Ectodermal cell (in vitro differentiated cells): ENCODE measurements at regions not wholly inside any gene's neighbourhood (a gene's known extent, or its start where the extent isn't known, plus 50 kb on each side); places are given as distances from the start of the nearest gene placed in this dataset.

ENCODE experiments used
- H3K27ac ChIP-seq: 2 replicates; pipeline ENCODE4 v1.7.0; 2013; ENCODE audit warnings: mild to moderate bottlenecking, low read depth, low read length; ENCODE audit not compliant: insufficient read depth, poor library complexity, severe bottlenecking
- H3K27me3 ChIP-seq: 2 replicates; pipeline ENCODE4 v1.7.0; 2013; ENCODE audit warnings: mild to moderate bottlenecking, low read length; ENCODE audit not compliant: insufficient read depth, control insufficient read depth, poor library complexity, severe bottlenecking
- H3K36me3 ChIP-seq: one replicate; pipeline ENCODE4 v1.7.0; 2013; ENCODE audit warnings: low read length; ENCODE audit not compliant: control insufficient read depth, insufficient read depth
- H3K4me1 ChIP-seq: one replicate; pipeline ENCODE4 v1.7.0; 2013; ENCODE audit warnings: low read length; ENCODE audit not compliant: control insufficient read depth, insufficient read depth
- H3K4me3 ChIP-seq: 2 replicates; pipeline ENCODE4 v1.7.0; 2013; ENCODE audit warnings: low read depth, low read length, control low read depth; ENCODE audit not compliant: insufficient read depth
- H3K9me3 ChIP-seq: 2 replicates; pipeline ENCODE4 v1.7.0; 2013; ENCODE audit warnings: mild to moderate bottlenecking, low read length, moderate library complexity; ENCODE audit not compliant: control insufficient read depth
- WGBS, 2 experiments: methylation state at CpG; one replicate each; pipeline ENCODE4 v1.1.7; 2013; ENCODE audit warnings: missing lambda C conversion rate in 2 of 2; 5-methylcytosine and 5-hydroxymethylcytosine counted together

DNA sequence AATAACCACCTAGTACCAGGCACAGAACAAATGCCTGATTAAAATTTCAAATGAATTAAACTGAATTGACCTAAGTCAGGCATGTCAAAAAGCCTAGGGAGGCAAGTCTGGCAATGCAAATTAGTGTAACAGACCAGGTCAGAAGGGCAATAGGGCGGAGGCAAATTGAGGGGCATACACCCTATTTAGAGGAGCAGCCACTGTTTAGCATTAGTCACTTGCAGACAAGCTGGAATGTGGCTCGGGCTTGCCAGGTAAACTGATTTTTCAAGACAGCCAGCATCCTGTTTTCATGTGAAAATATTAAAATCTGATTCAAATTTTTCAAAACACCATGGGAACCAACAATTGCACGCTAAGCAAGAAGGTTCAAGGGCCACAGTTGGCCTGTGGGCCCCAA is 160.3 kb downstream of the EN1 start:
- no peaks in the 10 kb centered on the region for H3K4me1 ChIP-seq
- H3K36me3 ChIP-seq: no peaks in the 10 kb centered on the region
- H3K9me3 ChIP-seq: no peaks in the 10 kb centered on the region
- no peaks in the 10 kb centered on the region for H3K27me3 ChIP-seq
- H3K27ac ChIP-seq: no peak overlapping the region
- H3K4me3 ChIP-seq: no peak overlapping the region
- 91 to 94% methylated on average over 3 of the region's 3 CpGs for WGBS, 2 experiments

DNA sequence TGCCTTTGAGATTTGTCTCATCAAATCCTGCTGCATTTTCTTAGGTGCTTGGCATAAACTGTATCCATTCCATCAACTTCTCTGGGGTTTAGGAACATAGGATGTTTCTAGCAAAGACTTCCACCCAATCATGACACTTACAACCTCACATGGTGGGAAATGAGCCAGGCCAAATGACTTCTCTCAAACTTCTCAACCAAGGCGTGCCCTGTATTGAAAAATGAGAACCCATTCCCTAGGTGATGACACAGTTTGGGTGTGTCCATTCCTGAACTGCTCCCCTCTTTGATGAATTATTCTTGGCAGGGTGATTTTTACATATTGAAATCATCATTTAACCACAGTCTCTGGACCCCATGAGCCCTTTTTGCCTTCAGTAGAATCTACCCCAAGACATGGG is 161.1 kb downstream of the EN1 start:
- Histone ChIP-seq H3K27me3 (no peaks in the 10 kb centered on the region), H3K36me3 (no peaks in the 10 kb centered on the region), H3K9me3 (no peaks in the 10 kb centered on the region), H3K27ac (no peak overlapping the region), H3K4me1 (no peaks in the 10 kb centered on the region), H3K4me3 (no peak overlapping the region)
- WGBS, 2 experiments: 90 to 100% methylated on average over 1 of the region's 1 CpG

DNA sequence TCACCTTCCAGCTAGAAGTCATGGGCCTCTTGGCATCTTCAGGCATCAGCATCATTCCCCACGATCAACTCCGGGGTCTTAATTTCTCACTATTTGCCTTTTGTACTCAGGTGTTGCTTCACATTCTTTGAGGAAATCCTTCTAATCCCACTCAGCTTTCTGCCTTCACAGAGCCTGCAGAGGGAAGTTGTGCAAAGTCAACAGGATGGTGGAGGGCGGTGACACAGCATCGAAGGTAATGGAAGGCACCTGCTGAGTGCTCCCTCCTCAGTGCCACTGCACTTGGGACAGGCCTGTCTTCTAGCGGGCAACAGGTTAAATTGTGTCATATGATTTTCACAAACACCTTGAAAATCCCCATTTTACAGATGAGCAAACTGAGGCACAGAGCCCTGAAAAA is 164.0 kb downstream of the EN1 start:
- Histone ChIP-seq H3K27ac (no peak overlapping the region), H3K27me3 (no peaks in the 10 kb centered on the region), H3K4me3 (no peak overlapping the region), H3K36me3 (no peaks in the 10 kb centered on the region), H3K9me3 (no peaks in the 10 kb centered on the region), H3K4me1 (peaks cover 4% of the 10 kb centered on the region)
- 93 to 95% methylated on average over 5 of the region's 5 CpGs for WGBS, 2 experiments

DNA sequence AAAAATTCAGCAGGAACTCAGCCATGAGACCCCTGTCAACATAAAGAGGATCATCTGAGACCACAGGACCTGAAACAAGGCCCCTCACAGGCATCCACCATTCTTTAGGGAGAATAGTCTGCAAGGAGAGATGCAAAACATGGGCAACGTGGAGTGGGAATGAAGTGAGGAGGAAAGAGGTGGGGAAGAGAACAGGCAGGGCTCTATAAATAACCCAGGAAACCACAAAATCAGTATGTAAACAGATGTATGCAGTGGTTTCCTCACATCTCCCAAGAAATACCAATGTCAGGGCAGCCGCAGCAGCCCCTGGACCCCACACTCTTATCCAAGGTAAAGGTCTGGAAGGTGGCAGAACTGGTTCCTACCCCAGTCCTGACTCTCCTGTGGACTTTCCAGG is 168.5 kb downstream of the EN1 start:
- H3K27ac ChIP-seq: no peak overlapping the region
- H3K4me3 ChIP-seq: no peak overlapping the region
- H3K27me3 ChIP-seq: no peaks in the 10 kb centered on the region
- peaks cover 4% of the 10 kb centered on the region for H3K4me1 ChIP-seq
- no peaks in the 10 kb centered on the region for H3K36me3 ChIP-seq
- 87 to 88% methylated on average over 2 of the region's 2 CpGs for WGBS, 2 experiments
- no peaks in the 10 kb centered on the region for H3K9me3 ChIP-seq

DNA sequence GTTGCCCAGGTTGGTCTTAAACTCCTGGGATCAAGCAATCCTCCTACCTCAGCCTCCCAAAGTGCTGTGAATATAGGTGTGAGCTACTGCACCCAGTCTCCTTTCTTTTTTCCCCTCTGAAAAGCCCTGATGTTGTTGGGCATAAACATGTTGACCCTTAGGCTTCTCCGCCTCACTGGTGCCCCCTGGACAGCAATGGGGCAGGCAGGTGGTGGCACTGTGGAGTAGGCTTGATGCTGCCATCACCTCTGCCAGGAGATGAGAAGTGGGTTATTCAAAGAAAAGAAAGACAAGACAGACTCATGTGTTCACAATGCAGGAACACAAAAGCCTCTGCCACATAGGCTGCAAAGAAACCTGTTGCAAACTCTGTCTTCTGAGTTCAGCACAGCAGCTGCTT is 169.9 kb downstream of the EN1 start:
- no peaks in the 10 kb centered on the region for H3K9me3 ChIP-seq
- WGBS, 2 experiments: 94 to 97% methylated on average over 1 of the region's 1 CpG
- H3K4me3 ChIP-seq: no peak overlapping the region
- H3K36me3 ChIP-seq: no peaks in the 10 kb centered on the region
- H3K27ac ChIP-seq: no peak overlapping the region
- H3K4me1 ChIP-seq: peaks cover 4% of the 10 kb centered on the region
- H3K27me3 ChIP-seq: no peaks in the 10 kb centered on the region

DNA sequence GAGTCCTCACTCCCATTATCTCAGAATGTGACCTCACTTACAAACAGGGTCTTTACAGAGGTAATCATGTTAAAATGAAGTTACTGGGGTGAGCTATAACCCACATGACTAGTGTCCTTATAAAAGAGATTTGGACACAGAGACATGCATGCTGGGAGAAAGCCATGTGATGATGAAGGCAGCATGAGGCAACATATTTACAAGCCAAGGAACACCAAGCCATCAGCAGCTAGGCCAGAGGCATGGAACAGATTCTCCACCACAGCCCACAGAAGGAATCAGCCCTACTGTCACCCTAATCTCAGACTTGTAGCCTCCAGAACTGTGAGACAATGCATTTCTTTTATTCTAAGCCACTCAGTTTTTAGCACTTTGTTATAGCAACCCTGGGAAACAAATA is 171.9 kb downstream of the EN1 start:
- Histone ChIP-seq H3K4me3 (no peak overlapping the region), H3K36me3 (no peaks in the 10 kb centered on the region), H3K4me1 (peaks cover 4% of the 10 kb centered on the region), H3K27me3 (no peaks in the 10 kb centered on the region), H3K27ac (no peak overlapping the region), H3K9me3 (no peaks in the 10 kb centered on the region)

DNA sequence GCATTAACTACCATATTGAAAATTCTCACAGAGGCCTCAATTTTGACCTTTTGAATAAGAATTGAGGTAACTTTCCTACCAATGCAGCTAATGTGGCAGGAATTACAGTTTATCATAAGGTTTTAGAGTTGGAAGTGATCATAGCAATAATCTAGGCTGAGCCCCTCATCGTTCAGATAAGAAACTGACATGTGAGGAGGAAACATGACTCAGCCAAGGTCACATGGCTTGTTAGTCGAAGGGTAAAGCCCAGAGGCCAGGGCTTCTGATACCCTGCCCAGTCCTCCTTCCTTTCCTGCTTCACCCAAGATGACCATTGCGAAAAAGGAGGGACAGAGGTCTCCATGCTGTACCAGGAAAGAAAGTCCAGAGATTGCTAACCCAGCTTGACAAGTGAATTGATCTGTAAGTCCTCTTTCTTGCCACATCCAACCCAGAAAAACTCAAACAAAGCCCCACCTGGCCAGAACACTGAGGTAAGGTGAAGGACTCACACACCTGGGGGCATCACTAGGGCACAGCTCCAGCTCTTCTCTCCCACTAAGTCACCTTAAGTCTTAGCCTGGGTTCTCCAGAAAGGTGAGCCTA is 174.8 kb downstream of the EN1 start:
- no peaks in the 10 kb centered on the region for H3K27me3 ChIP-seq
- H3K27ac ChIP-seq: no peak overlapping the region
- peaks cover 10% of the 10 kb centered on the region for H3K4me1 ChIP-seq
- no peak overlapping the region for H3K4me3 ChIP-seq
- no peaks in the 10 kb centered on the region for H3K9me3 ChIP-seq
- no peaks in the 10 kb centered on the region for H3K36me3 ChIP-seq
- 84 to 95% methylated on average over 3 of the region's 3 CpGs for WGBS, 2 experiments

DNA sequence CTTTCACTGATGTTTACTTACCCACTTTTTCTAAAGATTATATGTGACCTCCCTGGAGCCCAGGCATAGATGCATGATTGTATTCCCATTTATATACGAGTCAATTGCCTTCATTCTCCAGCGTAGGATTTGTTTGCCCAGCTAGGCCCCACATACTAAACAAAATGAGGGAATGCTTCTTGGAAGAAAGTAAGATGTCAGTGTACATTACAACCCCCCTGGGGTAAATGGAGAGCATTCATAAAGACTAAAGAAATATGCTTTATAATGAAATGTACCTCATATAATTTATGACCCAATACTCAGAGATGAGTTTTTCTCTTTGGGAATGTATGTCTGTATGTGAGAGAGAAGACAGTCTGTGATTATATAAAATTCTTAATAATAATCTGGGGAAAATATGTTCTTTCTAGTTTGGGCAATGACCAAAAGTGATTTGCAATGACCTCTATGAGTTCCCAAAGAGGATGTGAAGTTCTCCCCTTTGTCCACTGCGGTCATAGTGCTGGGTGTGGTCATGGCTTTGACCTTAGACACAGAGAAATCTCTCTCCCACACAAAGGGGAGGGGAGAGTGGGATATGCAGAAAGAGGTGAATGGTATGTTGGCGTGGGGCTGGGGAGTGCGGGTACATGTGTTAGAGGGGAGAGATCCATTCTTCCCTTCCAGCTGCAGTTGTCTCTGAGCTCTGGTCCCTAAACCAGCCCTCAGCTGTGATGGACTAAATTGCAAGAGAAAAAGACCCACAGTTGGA is 175.6 kb downstream of the EN1 start:
- no peak overlapping the region for H3K4me3 ChIP-seq
- H3K9me3 ChIP-seq: no peaks in the 10 kb centered on the region
- H3K27ac ChIP-seq: no peak overlapping the region
- no peaks in the 10 kb centered on the region for H3K36me3 ChIP-seq
- 93 to 100% methylated on average over 4 to 5 of the region's 5 CpGs for WGBS, 2 experiments
- H3K27me3 ChIP-seq: no peaks in the 10 kb centered on the region
- peaks cover 10% of the 10 kb centered on the region for H3K4me1 ChIP-seq

DNA sequence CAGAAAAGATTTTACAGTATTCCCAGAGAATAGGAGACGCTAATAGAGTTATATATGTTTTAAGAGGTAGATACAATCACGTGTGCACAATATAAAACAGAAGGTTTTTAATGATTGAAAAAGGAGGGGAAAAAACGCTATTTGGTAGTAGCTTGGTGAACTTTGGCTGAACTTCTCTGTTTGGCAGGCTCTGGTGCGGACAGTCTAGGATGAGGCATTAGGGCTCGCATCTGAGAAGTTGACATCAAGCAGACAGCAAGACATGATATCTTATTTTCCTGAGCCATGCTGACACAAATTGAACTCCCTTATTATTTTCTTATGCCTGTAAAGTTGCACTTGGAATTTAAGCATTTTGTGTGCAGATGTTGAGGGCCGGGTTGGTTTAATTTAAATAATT is 176.6 kb downstream of the EN1 start:
- peaks cover 10% of the 10 kb centered on the region for H3K4me1 ChIP-seq
- H3K4me3 ChIP-seq: no peak overlapping the region
- no peak overlapping the region for H3K27ac ChIP-seq
- H3K9me3 ChIP-seq: no peaks in the 10 kb centered on the region
- WGBS, 2 experiments: 93 to 95% methylated on average over 6 of the region's 6 CpGs
- no peaks in the 10 kb centered on the region for H3K27me3 ChIP-seq
- no peaks in the 10 kb centered on the region for H3K36me3 ChIP-seq

DNA sequence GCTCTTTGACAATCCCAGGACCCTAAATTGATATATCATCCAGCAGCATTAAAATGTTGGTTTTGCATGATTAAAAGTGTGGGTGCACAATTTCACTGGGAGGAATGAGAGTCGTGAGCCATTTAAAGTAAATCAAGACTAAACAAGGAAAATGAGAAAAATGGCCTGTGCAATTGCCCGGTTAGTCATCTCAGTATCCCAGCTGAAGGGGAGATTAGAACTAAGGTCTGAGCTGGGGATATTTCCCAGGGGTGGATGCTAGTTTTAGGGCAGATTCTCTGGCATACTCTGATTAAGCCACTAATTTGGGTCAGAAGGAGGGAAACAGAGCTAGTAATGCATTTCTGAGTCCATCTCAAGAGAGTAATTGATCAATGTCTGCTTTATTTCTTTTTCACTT is 177.2 kb downstream of the EN1 start:
- Histone ChIP-seq H3K27me3 (no peaks in the 10 kb centered on the region), H3K9me3 (no peaks in the 10 kb centered on the region), H3K4me3 (no peak overlapping the region), H3K4me1 (peaks cover 10% of the 10 kb centered on the region), H3K36me3 (no peaks in the 10 kb centered on the region), H3K27ac (no peak overlapping the region)
- 93 to 97% methylated on average over 2 of the region's 2 CpGs for WGBS, 2 experiments
